H1 (cell line): ENCODE measurements at regions not wholly inside any gene's neighbourhood (a gene's known extent, or its start where the extent isn't known, plus 50 kb on each side); places are given as distances from the start of the nearest gene placed in this dataset.

ENCODE experiments used
- BRCA1 ChIP-seq: IDR thresholded peaks from 2 replicates; pipeline ENCODE4 v1.6.1; 2012; ENCODE audit warnings: low read depth, low read length, improper control_type of control experiment
- EP300 ChIP-seq, 2 experiments: IDR thresholded peaks; 1 replicate in 1 of 2; 2 replicates in 1 of 2; pipeline ENCODE4 v1.6.1; 2011 to 2012; ENCODE audit warnings: low read depth in 2 of 2, low read length in 2 of 2, mild to moderate bottlenecking in 2 of 2, borderline replicate concordance in 1 of 2, inconsistent platforms in 1 of 2, moderate library complexity in 1 of 2
- FOSL1 ChIP-seq: IDR thresholded peaks from 2 replicates; pipeline ENCODE4 v1.6.1; 2011; ENCODE audit warnings: mild to moderate bottlenecking, low read depth, low read length, moderate library complexity; ENCODE audit not compliant: insufficient read depth
- GTF2F1 ChIP-seq: IDR thresholded peaks from 2 replicates; pipeline ENCODE4 v1.6.1; 2012; ENCODE audit warnings: low read depth, low read length, improper control_type of control experiment, borderline replicate concordance
- TCF12 ChIP-seq: IDR thresholded peaks from 2 replicates; pipeline ENCODE4 v1.6.1; 2011; ENCODE audit warnings: low read depth, mild to moderate bottlenecking, low read length
- ZNF274 ChIP-seq: IDR thresholded peaks from 2 replicates; pipeline ENCODE4 v1.7.0; 2012; ENCODE audit warnings: low read length, borderline replicate concordance; ENCODE audit errors: extremely low read depth
- TF ChIP-seq, protein P1 (sequence below), 3 experiments: IDR thresholded peaks; 1 replicate in 2 of 3; 2 replicates in 1 of 3; pipeline versions ENCODE4 v1.5.1 to v1.6.1; 2011; ENCODE audit warnings: low read length in 3 of 3, mild to moderate bottlenecking in 3 of 3, inconsistent platforms in 2 of 3, low read depth in 1 of 3, moderate library complexity in 1 of 3; ENCODE audit not compliant: insufficient read depth in 1 of 3; ENCODE audit errors: control extremely low read depth in 1 of 3

- no peak for TF ChIP-seq EP300 (IDR thresholded peaks at IDR 0.05; ENCODE audit: borderline replicate concordance in 1 of 2, low read depth in 2 of 2, low read length in 2 of 2)
- TF ChIP-seq GTF2F1: no peak
- TF ChIP-seq TCF12: no peak
- TF ChIP-seq ZNF274: no peak
- TF ChIP-seq, protein P1, sequence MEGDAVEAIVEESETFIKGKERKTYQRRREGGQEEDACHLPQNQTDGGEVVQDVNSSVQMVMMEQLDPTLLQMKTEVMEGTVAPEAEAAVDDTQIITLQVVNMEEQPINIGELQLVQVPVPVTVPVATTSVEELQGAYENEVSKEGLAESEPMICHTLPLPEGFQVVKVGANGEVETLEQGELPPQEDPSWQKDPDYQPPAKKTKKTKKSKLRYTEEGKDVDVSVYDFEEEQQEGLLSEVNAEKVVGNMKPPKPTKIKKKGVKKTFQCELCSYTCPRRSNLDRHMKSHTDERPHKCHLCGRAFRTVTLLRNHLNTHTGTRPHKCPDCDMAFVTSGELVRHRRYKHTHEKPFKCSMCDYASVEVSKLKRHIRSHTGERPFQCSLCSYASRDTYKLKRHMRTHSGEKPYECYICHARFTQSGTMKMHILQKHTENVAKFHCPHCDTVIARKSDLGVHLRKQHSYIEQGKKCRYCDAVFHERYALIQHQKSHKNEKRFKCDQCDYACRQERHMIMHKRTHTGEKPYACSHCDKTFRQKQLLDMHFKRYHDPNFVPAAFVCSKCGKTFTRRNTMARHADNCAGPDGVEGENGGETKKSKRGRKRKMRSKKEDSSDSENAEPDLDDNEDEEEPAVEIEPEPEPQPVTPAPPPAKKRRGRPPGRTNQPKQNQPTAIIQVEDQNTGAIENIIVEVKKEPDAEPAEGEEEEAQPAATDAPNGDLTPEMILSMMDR (IDR thresholded peaks at IDR 0.05; ENCODE audit: control extremely low read depth in 1 of 3, insufficient read depth in 1 of 3, low read depth in 1 of 3, low read length in 3 of 3): no peak
- TF ChIP-seq BRCA1: no peak
- TF ChIP-seq FOSL1: no peak
Observed at GRCh38 chr14:98187281-98187680, 1084.7 kb downstream of the BCL11B start.
